Sigmoid colon (tissue), 6 donors: ENCODE measurements at regions not wholly inside any gene's neighbourhood (a gene's known extent, or its start where the extent isn't known, plus 50 kb on each side); places are given as distances from the start of the nearest gene placed in this dataset.

Source experiments
- DNase-seq: peaks from one replicate; pipeline ENCODE4 v3.0.0-alpha.2; 2019
- H3K27ac ChIP-seq, 4 donors: fragments of 200-600 bp; sonication (generic); one replicate each; pipeline ENCODE4 v1.5.1; 2016 to 2019; ENCODE audit warnings: mild to moderate bottlenecking in 1 of 4
- H3K27me3 ChIP-seq, 3 donors: fragments of 200-600 bp; sonication (generic); one replicate each; pipeline ENCODE4 v1.5.1; 2019; ENCODE audit warnings: mild to moderate bottlenecking in 1 of 3
- H3K36me3 ChIP-seq, 4 donors: fragments of 200-600 bp; sonication (generic); one replicate each; pipeline ENCODE4 v1.5.1; 2016 to 2019
- H3K4me1 ChIP-seq, 4 donors: fragments of 200-600 bp; sonication (generic); one replicate each; pipeline ENCODE4 v1.5.1; 2017 to 2019
- H3K4me3 ChIP-seq, 4 donors: fragments of 200-600 bp; sonication (generic); one replicate each; pipeline ENCODE4 v1.5.1; 2017 to 2019; ENCODE audit warnings: mild to moderate bottlenecking in 2 of 4, moderate library complexity in 1 of 4
- H3K9me3 ChIP-seq, 4 donors: fragments of 200-600 bp in 3 of 4; sonication (generic) in 3 of 4; one replicate each; pipeline versions ENCODE4 v1.5.1 to v1.6.1; 2013 to 2019
- CTCF ChIP-seq, 4 experiments: fragments of 450-650 bp in 3 of 4; fragments of 200-600 bp in 1 of 4; IDR thresholded peaks; one replicate each; pipeline ENCODE4 v1.5.1; 2016 to 2019; ENCODE audit warnings: antibody characterized with exemption in 4 of 4, mild to moderate bottlenecking in 3 of 4, moderate library complexity in 2 of 4
- EP300 ChIP-seq, 4 donors: sonication (generic); formaldehyde crosslinking; IDR thresholded peaks; one replicate each; pipeline ENCODE4 v1.6.1; 2017; ENCODE audit warnings: antibody characterized with exemption in 4 of 4
- POLR2A ChIP-seq, 2 donors: fragments of 450-650 bp; IDR thresholded peaks; one replicate each; pipeline ENCODE4 v1.6.1; 2016; ENCODE audit warnings: antibody characterized with exemption in 2 of 2, mild to moderate bottlenecking in 2 of 2, moderate library complexity in 2 of 2
- POLR2AphosphoS5 ChIP-seq, 4 donors: sonication (generic); formaldehyde crosslinking; IDR thresholded peaks; one replicate each; pipeline ENCODE4 v1.6.1; 2017; ENCODE audit warnings: antibody characterized with exemption in 4 of 4
- WGBS, 2 donors: extraction: QIAGEN DNeasy Blood & Tissue Kit; methylation state at CpG; one replicate each; pipeline ENCODE4 v1.1.7; 2013; 5-methylcytosine and 5-hydroxymethylcytosine counted together
- intact Hi-C: fragments of 100-400 bp; cut with DNase I; formaldehyde crosslinking; loops from one replicate; pipeline ENCODE4 v1.15.1; 2023
- donor health status: healthy with polysubstance abuse.
- donor health status: healthy.

GRCh38 chr3:194779729-194780224 lies 94.1 kb downstream of the FAM43A start:
- Histone ChIP-seq H3K27me3 (no peaks in the 10 kb centered on the region), H3K4me1 (no peaks in the 10 kb centered on the region), H3K9me3 (no peaks in the 10 kb centered on the region), H3K27ac (no peak overlapping the region), H3K36me3 (no peaks in the 10 kb centered on the region), H3K4me3 (no peak overlapping the region)
- no peak for TF ChIP-seq POLR2AphosphoS5 (IDR thresholded peaks at IDR 0.05)
- no peak for TF ChIP-seq CTCF (IDR thresholded peaks at IDR 0.05)
- TF ChIP-seq EP300 (IDR thresholded peaks at IDR 0.05): no peak
- WGBS, 2 donors: 77 to 82% methylated on average over 4 of the region's 4 CpGs
- DNase-seq: no peak
- intact Hi-C loops: no loop called here

GRCh38 chr3:194780706-194781105 lies 95.0 kb downstream of the FAM43A start:
- DNase-seq: no peak
- H3K27me3 ChIP-seq: no peaks in the 10 kb centered on the region
- no peak for TF ChIP-seq EP300 (IDR thresholded peaks at IDR 0.05)
- TF ChIP-seq CTCF (IDR thresholded peaks at IDR 0.05): no peak
- no peak for TF ChIP-seq POLR2AphosphoS5 (IDR thresholded peaks at IDR 0.05)
- no peak for TF ChIP-seq POLR2A (IDR thresholded peaks at IDR 0.05)
- H3K4me1 ChIP-seq: no peaks in the 10 kb centered on the region
- H3K4me3 ChIP-seq: no peak overlapping the region
- intact Hi-C loops: no loop called here
- H3K36me3 ChIP-seq: no peaks in the 10 kb centered on the region
- WGBS, 2 donors: 91 to 94% methylated on average over 5 of the region's 5 CpGs
- no peaks in the 10 kb centered on the region for H3K9me3 ChIP-seq
- no peak overlapping the region for H3K27ac ChIP-seq

- intact Hi-C loops: no loop called here
- no peaks in the 10 kb centered on the region for H3K4me1 ChIP-seq
- no peak overlapping the region for H3K27ac ChIP-seq
- no peaks in the 10 kb centered on the region for H3K27me3 ChIP-seq
- DNase-seq: no peak
- H3K36me3 ChIP-seq: no peaks in the 10 kb centered on the region
- TF ChIP-seq CTCF (IDR thresholded peaks at IDR 0.05) (no peak), POLR2AphosphoS5 (IDR thresholded peaks at IDR 0.05) (no peak), EP300 (IDR thresholded peaks at IDR 0.05) (no peak), POLR2A (IDR thresholded peaks at IDR 0.05) (no peak)
- WGBS, 2 donors: 55 to 80% methylated on average over 2 of the region's 2 CpGs
- no peak overlapping the region for H3K4me3 ChIP-seq
- no peaks in the 10 kb centered on the region for H3K9me3 ChIP-seq
Observed at GRCh38 chr3:194781617-194782016, 95.9 kb downstream of the FAM43A start.

GRCh38 chr3:194782698-194783404 lies 97.2 kb downstream of the FAM43A start:
- H3K27me3 ChIP-seq: no peaks in the 10 kb centered on the region
- H3K36me3 ChIP-seq: no peaks in the 10 kb centered on the region
- H3K27ac ChIP-seq: no peak overlapping the region
- WGBS, 2 donors: 86 to 91% methylated on average over 13 of the region's 13 CpGs
- no peak overlapping the region for H3K4me3 ChIP-seq
- intact Hi-C loops: no loop called here
- H3K9me3 ChIP-seq: no peaks in the 10 kb centered on the region
- TF ChIP-seq CTCF (IDR thresholded peaks at IDR 0.05): no peak
- no peak for TF ChIP-seq POLR2AphosphoS5 (IDR thresholded peaks at IDR 0.05)
- TF ChIP-seq POLR2A (IDR thresholded peaks at IDR 0.05): no peak
- TF ChIP-seq EP300 (IDR thresholded peaks at IDR 0.05): no peak
- DNase-seq: no peak
- no peaks in the 10 kb centered on the region for H3K4me1 ChIP-seq

GRCh38 chr3:194784361-194784760 lies 98.7 kb downstream of the FAM43A start:
- Histone ChIP-seq H3K4me3 (no peak overlapping the region), H3K9me3 (no peaks in the 10 kb centered on the region), H3K36me3 (no peaks in the 10 kb centered on the region), H3K4me1 (no peaks in the 10 kb centered on the region), H3K27ac (no peak overlapping the region), H3K27me3 (no peaks in the 10 kb centered on the region)
- 85 to 90% methylated on average over 5 of the region's 5 CpGs for WGBS, 2 donors
- DNase-seq: no peak
- intact Hi-C loops: no loop called here
- TF ChIP-seq POLR2A (IDR thresholded peaks at IDR 0.05) (no peak), EP300 (IDR thresholded peaks at IDR 0.05) (no peak), POLR2AphosphoS5 (IDR thresholded peaks at IDR 0.05) (no peak), CTCF (IDR thresholded peaks at IDR 0.05) (no peak)
